ENCODE measurements at regions not wholly inside any gene's neighbourhood (a gene's known extent, or its start where the extent isn't known, plus 50 kb on each side); places are given as distances from the start of the nearest gene placed in this dataset.

GRCh38 chr22:48627203-48627602 lies 1200.5 kb downstream of the BRD1 start:
- Histone ChIP-seq H3K9me2 (ENCODE audit: insufficient read depth) (no peaks in the 10 kb centered on the region), H3K79me2 (replicated peaks; ENCODE audit: insufficient read depth) (no peaks in the 10 kb centered on the region), H3K36me3 (ENCODE audit: insufficient read depth) (no peaks in the 10 kb centered on the region), H3K4me1 (ENCODE audit: insufficient read depth) (no peaks in the 10 kb centered on the region), H3K4me2 (no peak overlapping the region), H4K20me1 (replicated peaks; ENCODE audit: insufficient read depth) (no peaks in the 10 kb centered on the region), H2AFZ (no peak overlapping the region), H3F3A (replicated peaks; ENCODE audit: low read depth) (no peaks in the 10 kb centered on the region), H3K27ac (ENCODE audit: low read depth) (no peak overlapping the region), H3K4me3 (no peak overlapping the region), H3K27me3 (ENCODE audit: insufficient read depth) (no peaks in the 10 kb centered on the region)
- TF ChIP-seq POLR2AphosphoS5 (IDR thresholded peaks at IDR 0.05; ENCODE audit: low read depth): no peak
- TF ChIP-seq EZH2 (IDR thresholded peaks at IDR 0.05; ENCODE audit: low read depth, unreplicated experiment): no peak
- Mint-ChIP-seq H3K4me3 (no peak overlapping the region), H3K4me1 (peaks cover 36% of the 10 kb centered on the region), H3K27ac (no peak overlapping the region), H3K9me3 (no peaks in the 10 kb centered on the region), H3K36me3 (ENCODE audit: low read depth) (no peaks in the 10 kb centered on the region), H3K27me3 (ENCODE audit: insufficient read depth, low read depth, poor library complexity) (peaks cover 1% of the 10 kb centered on the region)
- DNase-seq (ENCODE audit: low spot score) (no peak), ATAC-seq (no peak)

- ATAC-seq: no peak
- Histone ChIP-seq H3F3A (replicated peaks; ENCODE audit: low read depth) (no peaks in the 10 kb centered on the region), H3K27me3 (ENCODE audit: insufficient read depth) (no peaks in the 10 kb centered on the region), H2AFZ (no peak overlapping the region), H3K9me2 (ENCODE audit: insufficient read depth) (no peaks in the 10 kb centered on the region), H3K4me1 (ENCODE audit: insufficient read depth) (no peaks in the 10 kb centered on the region), H4K20me1 (replicated peaks; ENCODE audit: insufficient read depth) (no peaks in the 10 kb centered on the region), H3K4me2 (no peak overlapping the region), H3K36me3 (ENCODE audit: insufficient read depth) (no peaks in the 10 kb centered on the region), H3K4me3 (no peak overlapping the region), H3K27ac (ENCODE audit: low read depth) (no peak overlapping the region), H3K79me2 (replicated peaks; ENCODE audit: insufficient read depth) (no peaks in the 10 kb centered on the region)
- H3K27ac Mint-ChIP-seq: no peak overlapping the region
- no peak for DNase-seq (ENCODE audit: low spot score)
- H3K36me3 Mint-ChIP-seq (ENCODE audit: low read depth): no peaks in the 10 kb centered on the region
- H3K27me3 Mint-ChIP-seq (ENCODE audit: insufficient read depth, low read depth, poor library complexity): no peaks in the 10 kb centered on the region
- peaks cover 33% of the 10 kb centered on the region for H3K4me1 Mint-ChIP-seq
- H3K9me3 Mint-ChIP-seq: no peaks in the 10 kb centered on the region
- H3K4me3 Mint-ChIP-seq: no peak overlapping the region
- TF ChIP-seq EZH2 (IDR thresholded peaks at IDR 0.05; ENCODE audit: low read depth, unreplicated experiment) (no peak), CTCF (conservative IDR thresholded peaks at IDR 0.05; ENCODE audit: low read depth in 2 of 2) (no peak), REST (IDR thresholded peaks at IDR 0.05; ENCODE audit: unreplicated experiment) (no peak), POLR2AphosphoS5 (IDR thresholded peaks at IDR 0.05; ENCODE audit: low read depth) (no peak), ZNF114 (CRISPR knock-in tag; IDR thresholded peaks at IDR 0.05) (no peak), JUNB (IDR thresholded peaks at IDR 0.05; ENCODE audit: unreplicated experiment) (no peak), ETS1 (IDR thresholded peaks at IDR 0.05) (no peak), ZNF462 (CRISPR knock-in tag; IDR thresholded peaks at IDR 0.05) (no peak), EZH2phosphoT487 (IDR thresholded peaks at IDR 0.05; ENCODE audit: unreplicated experiment) (no peak), NANOG (IDR thresholded peaks at IDR 0.05; ENCODE audit: borderline replicate concordance) (no peak)
Observed at GRCh38 chr22:48624401-48624800, 1203.3 kb downstream of the BRD1 start.

Data from GM23338 (cell line).